Endothelial cell of umbilical vein (primary cell): ENCODE measurements at regions not wholly inside any gene's neighbourhood (a gene's known extent, or its start where the extent isn't known, plus 50 kb on each side); places are given as distances from the start of the nearest gene placed in this dataset.

Experiments used
- BruUV-seq: library from RNA; stranded (reverse); fragments of 400-500 nt; replicated peaks from 2 replicates; lab custom pipeline; 2021; lab: Mats Ljungman, UMichigan
- CTCF ChIA-PET: fragments of 300-600, 350-600 bp; sonication (Branson Sonifier 250); formaldehyde crosslinking; loops from one replicate; lab custom pipeline; 2021; ENCODE audit warnings: antibody characterized with exemption, inconsistent platforms; lab: Charles Lee
- POLR2A ChIA-PET: fragments of 300-600, 350-600 bp; sonication (Branson Sonifier 250); formaldehyde crosslinking; loops from one replicate; lab custom pipeline; 2021; ENCODE audit warnings: antibody characterized with exemption, inconsistent platforms; lab: Charles Lee
- DNase-seq: peaks from one replicate; pipeline ENCODE4 v3.0.0-alpha.2; 2011; ENCODE audit warnings: low read depth, low spot score
- FAIRE-seq: peaks from 2 replicates; lab custom pipeline; 2011; peaks lifted over from hg19 to GRCh38; lab: Jason Lieb, UNC
- H2AFZ ChIP-seq: 2 replicates; pipeline ENCODE4 v1.6.0; 2012; ENCODE audit warnings: low read depth, low read length, control low read depth, inconsistent platforms
- H3K27ac ChIP-seq: 2 replicates; pipeline ENCODE4 v1.5.1; 2011; ENCODE audit warnings: low read depth, mild to moderate bottlenecking, control low read depth, low read length, moderate library complexity; ENCODE audit not compliant: insufficient read depth
- H3K27me3 ChIP-seq, 2 experiments: 2 replicates each; pipeline versions ENCODE4 v1.6.0 to v1.6.1; 2011; ENCODE audit warnings: low read length in 2 of 2, mixed read lengths in 1 of 2; ENCODE audit not compliant: control insufficient read depth in 2 of 2, insufficient read depth in 2 of 2
- H3K36me3 ChIP-seq, 2 experiments: 2 replicates in 1 of 2; 3 replicates in 1 of 2; pipeline ENCODE4 v1.5.1; 2011; ENCODE audit warnings: low read length in 2 of 2, mild to moderate bottlenecking in 1 of 2, moderate library complexity in 1 of 2; ENCODE audit not compliant: control insufficient read depth in 2 of 2, insufficient read depth in 2 of 2; ENCODE audit errors: extremely low read depth in 1 of 2
- H3K4me1 ChIP-seq: 3 replicates; pipeline ENCODE4 v1.5.1; 2011; ENCODE audit warnings: mild to moderate bottlenecking, low read length; ENCODE audit not compliant: control insufficient read depth, insufficient read depth; ENCODE audit errors: extremely low read depth
- H3K4me2 ChIP-seq: 2 replicates; pipeline ENCODE4 v1.6.1; 2011; ENCODE audit warnings: low read length, control low read depth, mixed read lengths; ENCODE audit not compliant: insufficient read depth
- H3K4me3 ChIP-seq, 3 experiments: fragments of 200-600 bp in 1 of 3; sonication (generic), shearing (Covaris generic) in 1 of 3; replicated peaks in 1 of 3; 2 replicates each; pipeline ENCODE4 v1.5.1; 2011 to 2016; ENCODE audit warnings: control low read depth in 3 of 3, low read length in 3 of 3, mild to moderate bottlenecking in 2 of 3, inconsistent platforms in 1 of 3, low read depth in 1 of 3, moderate library complexity in 1 of 3; ENCODE audit not compliant: insufficient read depth in 1 of 3
- H3K79me2 ChIP-seq: 2 replicates; pipeline ENCODE4 v1.6.0; 2012; ENCODE audit warnings: low read length, inconsistent platforms; ENCODE audit not compliant: control insufficient read depth, insufficient read depth
- H3K9ac ChIP-seq: replicated peaks from 2 replicates; pipeline ENCODE3; 2011; ENCODE audit warnings: low read length, control low read depth; ENCODE audit not compliant: insufficient read depth; ENCODE audit errors: extremely low read depth
- H3K9me1 ChIP-seq: replicated peaks from 3 replicates; pipeline ENCODE4 v1.6.0; 2011; ENCODE audit warnings: mild to moderate bottlenecking, low read length; ENCODE audit not compliant: control insufficient read depth, insufficient read depth; ENCODE audit errors: extremely low read depth
- H3K9me3 ChIP-seq: replicated peaks from 2 replicates; pipeline ENCODE4 v1.5.1; 2012; ENCODE audit warnings: low read length, inconsistent platforms; ENCODE audit not compliant: control insufficient read depth, insufficient read depth
- H4K20me1 ChIP-seq: replicated peaks from 2 replicates; pipeline ENCODE3; 2011; ENCODE audit warnings: mild to moderate bottlenecking, low read length; ENCODE audit not compliant: control insufficient read depth, insufficient read depth; ENCODE audit errors: extremely low read depth
- EZH2 ChIP-seq: IDR thresholded peaks from 2 replicates; pipeline ENCODE4 v1.6.1; 2012; ENCODE audit warnings: borderline replicate concordance, low read depth, mild to moderate bottlenecking, moderate library complexity, low read length, inconsistent platforms; ENCODE audit not compliant: severe bottlenecking
- FOS ChIP-seq: IDR thresholded peaks from 2 replicates; pipeline ENCODE4 v1.6.1; 2011; ENCODE audit warnings: mild to moderate bottlenecking, low read length, moderate library complexity, borderline replicate concordance; ENCODE audit not compliant: insufficient read depth
- GATA2 ChIP-seq: IDR thresholded peaks from 2 replicates; pipeline ENCODE4 v1.7.0; 2011; ENCODE audit warnings: low read depth, mild to moderate bottlenecking, moderate library complexity, mixed read lengths, low read length; ENCODE audit not compliant: insufficient read length, insufficient read depth
- JUN ChIP-seq: IDR thresholded peaks from 2 replicates; pipeline ENCODE4 v1.6.1; 2011; ENCODE audit warnings: borderline replicate concordance, low read depth; ENCODE audit not compliant: insufficient read length, insufficient read depth
- MYC ChIP-seq: IDR thresholded peaks from one replicate; pipeline ENCODE4 v1.6.1; 2011; ENCODE audit warnings: mild to moderate bottlenecking, low read depth, low read length
- POLR2A ChIP-seq: IDR thresholded peaks from 2 replicates; pipeline ENCODE4 v1.6.1; 2012; ENCODE audit warnings: low read depth, mild to moderate bottlenecking, control low read depth, low read length
- POLR2AphosphoS5 ChIP-seq: IDR thresholded peaks from 2 replicates; pipeline ENCODE4 v1.6.1; 2012; ENCODE audit warnings: low read depth, mild to moderate bottlenecking, control low read depth, low read length, moderate library complexity; ENCODE audit not compliant: insufficient read depth
- dilution Hi-C: fragments of 300-500 bp; cut with MboI; formaldehyde crosslinking; loops from one replicate; pipeline ENCODE4 v1.15.0; 2019; ENCODE audit warnings: low sequenced_read_pairs; ENCODE audit not compliant: extremely low pct_ligation_motif_present
- intact Hi-C: fragments of 100-400 bp; cut with micrococcal nuclease; formaldehyde crosslinking; loops from one replicate; pipeline ENCODE4 v1.10.0; 2022
- TF ChIP-seq, protein P1 (sequence below), 2 donors: IDR thresholded peaks; 1 replicate in 1 of 2; 2 replicates in 1 of 2; pipeline ENCODE4 v1.5.1; 2011; ENCODE audit warnings: low read length in 2 of 2, mild to moderate bottlenecking in 2 of 2, moderate library complexity in 2 of 2, control low read depth in 1 of 2, inconsistent platforms in 1 of 2, low read depth in 1 of 2; ENCODE audit not compliant: insufficient read depth in 1 of 2; ENCODE audit errors: extremely low read depth in 1 of 2
- TF ChIP-seq, protein P2 (sequence below): IDR thresholded peaks from 2 replicates; pipeline ENCODE4 v1.6.1; 2011; ENCODE audit not compliant: insufficient read depth, insufficient read length

DNA sequence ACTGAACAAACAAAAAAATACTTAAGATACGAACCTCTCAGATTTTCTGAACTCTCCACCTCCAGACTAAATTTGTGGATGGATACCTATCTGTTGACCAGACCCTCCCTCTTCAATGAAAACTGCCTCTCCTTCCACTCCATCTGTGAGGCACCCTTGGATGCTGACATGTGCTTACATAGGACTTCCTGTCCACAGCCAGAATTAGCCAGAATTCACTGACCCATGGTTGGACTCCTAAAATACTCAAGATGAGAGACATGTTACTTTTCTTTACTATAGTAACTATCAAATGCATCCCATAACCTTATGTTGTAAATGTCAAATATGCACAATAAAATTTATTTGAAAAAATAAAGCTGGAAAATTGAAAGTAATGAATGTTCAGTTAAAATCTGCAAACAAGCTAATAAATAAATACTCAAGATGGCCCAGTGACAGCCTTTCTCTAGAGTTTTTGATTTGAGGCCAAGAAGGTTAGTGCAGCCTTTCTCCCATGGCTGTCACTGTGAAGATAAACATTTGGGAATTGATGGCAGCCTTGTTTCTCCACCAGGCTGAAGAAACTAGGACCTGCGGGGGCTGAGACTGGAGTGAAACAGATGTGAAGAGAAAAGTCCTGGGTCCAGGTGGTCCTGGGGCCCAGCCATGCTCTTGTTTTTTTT is 287.0 kb downstream of the ZEB1 start:
- Histone ChIP-seq H2AFZ (no peak overlapping the region), H3K9me1 (no peaks in the 10 kb centered on the region), H3K36me3 (no peaks in the 10 kb centered on the region), H3K4me3 (no peak overlapping the region), H3K27me3 (peaks cover 0 to 4% of the 10 kb centered on the region in 2 experiments), H3K4me1 (peaks cover 5% of the 10 kb centered on the region), H3K9ac (no peak overlapping the region), H3K4me2 (no peak overlapping the region), H3K27ac (no peak overlapping the region), H4K20me1 (no peaks in the 10 kb centered on the region), H3K79me2 (no peaks in the 10 kb centered on the region), H3K9me3 (no peaks in the 10 kb centered on the region)
- ChIA-PET CTCF (no interaction called here), POLR2A (no interaction called here)
- no TSS peak for BruUV-seq
- DNase-seq (no peak), FAIRE-seq (no peak)
- intact Hi-C loops (no loop called here), dilution Hi-C loops (no loop called here)
- TF ChIP-seq POLR2AphosphoS5 (no peak), EZH2 (no peak), JUN (no peak), POLR2A (no peak), MYC (no peak), GATA2 (no peak), FOS (no peak)
- TF ChIP-seq, protein P1, sequence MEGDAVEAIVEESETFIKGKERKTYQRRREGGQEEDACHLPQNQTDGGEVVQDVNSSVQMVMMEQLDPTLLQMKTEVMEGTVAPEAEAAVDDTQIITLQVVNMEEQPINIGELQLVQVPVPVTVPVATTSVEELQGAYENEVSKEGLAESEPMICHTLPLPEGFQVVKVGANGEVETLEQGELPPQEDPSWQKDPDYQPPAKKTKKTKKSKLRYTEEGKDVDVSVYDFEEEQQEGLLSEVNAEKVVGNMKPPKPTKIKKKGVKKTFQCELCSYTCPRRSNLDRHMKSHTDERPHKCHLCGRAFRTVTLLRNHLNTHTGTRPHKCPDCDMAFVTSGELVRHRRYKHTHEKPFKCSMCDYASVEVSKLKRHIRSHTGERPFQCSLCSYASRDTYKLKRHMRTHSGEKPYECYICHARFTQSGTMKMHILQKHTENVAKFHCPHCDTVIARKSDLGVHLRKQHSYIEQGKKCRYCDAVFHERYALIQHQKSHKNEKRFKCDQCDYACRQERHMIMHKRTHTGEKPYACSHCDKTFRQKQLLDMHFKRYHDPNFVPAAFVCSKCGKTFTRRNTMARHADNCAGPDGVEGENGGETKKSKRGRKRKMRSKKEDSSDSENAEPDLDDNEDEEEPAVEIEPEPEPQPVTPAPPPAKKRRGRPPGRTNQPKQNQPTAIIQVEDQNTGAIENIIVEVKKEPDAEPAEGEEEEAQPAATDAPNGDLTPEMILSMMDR (IDR thresholded peaks at IDR 0.05; ENCODE audit: extremely low read depth in 1 of 2, insufficient read depth in 1 of 2, low read depth in 1 of 2, low read length in 2 of 2): no peak
- TF ChIP-seq, protein P2, sequence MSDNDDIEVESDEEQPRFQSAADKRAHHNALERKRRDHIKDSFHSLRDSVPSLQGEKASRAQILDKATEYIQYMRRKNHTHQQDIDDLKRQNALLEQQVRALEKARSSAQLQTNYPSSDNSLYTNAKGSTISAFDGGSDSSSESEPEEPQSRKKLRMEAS: no peak
